ENCODE measurements at regions not wholly inside any gene's neighbourhood (a gene's known extent, or its start where the extent isn't known, plus 50 kb on each side); places are given as distances from the start of the nearest gene placed in this dataset.

- TF ChIP-seq ZNF687 (IDR thresholded peaks at IDR 0.05) (no peak), POLR2AphosphoS2 (IDR thresholded peaks at IDR 0.05; ENCODE audit: low read depth, low read length) (no peak), CEBPZ (IDR thresholded peaks at IDR 0.05; ENCODE audit: low read depth, low read length) (no peak), ZNF217 (IDR thresholded peaks at IDR 0.05) (no peak), NFXL1 (IDR thresholded peaks at IDR 0.05; ENCODE audit: borderline replicate concordance) (no peak)
Observed at GRCh38 chr5:158275511-158275910, 416.6 kb upstream of the CLINT1 start (continued).

- FAIRE-seq (no peak), DNase-seq (ENCODE audit: low read depth, low spot score) (no peak), ATAC-seq (no peak)
- Histone ChIP-seq H3K4me2 (ENCODE audit: control insufficient read depth, insufficient read depth) (no peak overlapping the region), H3K27ac (ENCODE audit: control insufficient read depth, insufficient read depth) (no peak overlapping the region), H3K9me3 (replicated peaks; ENCODE audit: control insufficient read depth, insufficient read depth, low read length) (no peaks in the 10 kb centered on the region), H3K4me1 (ENCODE audit: control insufficient read depth, insufficient read depth, low read length) (no peaks in the 10 kb centered on the region), H2AFZ (ENCODE audit: control insufficient read depth, low read depth, low read length) (no peak overlapping the region), H3K79me2 (ENCODE audit: control insufficient read depth, insufficient read depth, low read length) (no peaks in the 10 kb centered on the region), H3K36me3 (ENCODE audit: control insufficient read depth in 2 of 2, insufficient read depth in 2 of 2, low read length in 1 of 2) (no peaks in the 10 kb centered on the region), H3K27me3 (replicated peaks in 1 of 2; ENCODE audit: control insufficient read depth in 2 of 2, insufficient read depth in 2 of 2, low read length in 1 of 2) (0 out of 4 replicates have a peak, but pooled peaks cover 0 to 2% of the 10 kb centered on the region in 2 experiments), H4K20me1 (ENCODE audit: control insufficient read depth, insufficient read depth) (no peaks in the 10 kb centered on the region), H3K4me3 (no peak overlapping the region), H3K9ac (ENCODE audit: control insufficient read depth, insufficient read depth, low read length) (no peak overlapping the region)
- CTCF ChIA-PET: interaction anchor here (2.3 kb wide), 1 partner anchor 7 kb away, joined by 5 read pairs; no protein-coding TSS in a partner anchor
- SMC1A ChIA-PET (ENCODE audit: uncharacterized antibody, unreplicated experiment): interaction anchor here (1.0 kb wide), 1 partner anchor 10 kb away, joined by 4 read pairs; no protein-coding TSS in a partner anchor
- POLR2A ChIA-PET: no interaction called here
- in situ Hi-C loops (cut with MboI) (no loop called here), intact Hi-C loops (cut with micrococcal nuclease; ENCODE audit: unreplicated experiment) (no loop called here)
- BruUV-seq (replicated peaks): no TSS peak
- RAD21 ChIA-PET (ENCODE audit: unreplicated experiment): no interaction called here
- WGBS (ENCODE audit: insufficient coverage, insufficient replicate concordance, low lambda C conversion rate, missing lambda C conversion rate): 56% methylated on average over 6 of the region's 6 CpGs
- TF ChIP-seq ZBED1 (IDR thresholded peaks at IDR 0.05; ENCODE audit: borderline replicate concordance) (no peak), HSF1 (IDR thresholded peaks at IDR 0.05; ENCODE audit: low read depth, low read length) (no peak), YBX1 (IDR thresholded peaks at IDR 0.05) (no peak), RELB (IDR thresholded peaks at IDR 0.05; ENCODE audit: low read depth) (no peak), TCF3 (IDR thresholded peaks at IDR 0.05; ENCODE audit: borderline replicate concordance, insufficient read depth, low read depth, low read length) (no peak), POU2F2 (IDR thresholded peaks at IDR 0.05; ENCODE audit: borderline replicate concordance, low read depth, low read length) (no peak), POLR2AphosphoS2 (IDR thresholded peaks at IDR 0.05; ENCODE audit: low read depth, low read length) (no peak)
Observed at GRCh38 chr5:158273035-158273434, 414.1 kb upstream of the CLINT1 start.
